GM21619 (cell line): ENCODE measurements at regions not wholly inside any gene's neighbourhood (a gene's known extent, or its start where the extent isn't known, plus 50 kb on each side); places are given as distances from the start of the nearest gene placed in this dataset.

Experiments used
- ATAC-seq: cut with Tn5 transposase; IDR thresholded peaks from one replicate; pipeline ENCODE4 v1.9.1; 2021; ENCODE audit not compliant: unreplicated experiment

DNA sequence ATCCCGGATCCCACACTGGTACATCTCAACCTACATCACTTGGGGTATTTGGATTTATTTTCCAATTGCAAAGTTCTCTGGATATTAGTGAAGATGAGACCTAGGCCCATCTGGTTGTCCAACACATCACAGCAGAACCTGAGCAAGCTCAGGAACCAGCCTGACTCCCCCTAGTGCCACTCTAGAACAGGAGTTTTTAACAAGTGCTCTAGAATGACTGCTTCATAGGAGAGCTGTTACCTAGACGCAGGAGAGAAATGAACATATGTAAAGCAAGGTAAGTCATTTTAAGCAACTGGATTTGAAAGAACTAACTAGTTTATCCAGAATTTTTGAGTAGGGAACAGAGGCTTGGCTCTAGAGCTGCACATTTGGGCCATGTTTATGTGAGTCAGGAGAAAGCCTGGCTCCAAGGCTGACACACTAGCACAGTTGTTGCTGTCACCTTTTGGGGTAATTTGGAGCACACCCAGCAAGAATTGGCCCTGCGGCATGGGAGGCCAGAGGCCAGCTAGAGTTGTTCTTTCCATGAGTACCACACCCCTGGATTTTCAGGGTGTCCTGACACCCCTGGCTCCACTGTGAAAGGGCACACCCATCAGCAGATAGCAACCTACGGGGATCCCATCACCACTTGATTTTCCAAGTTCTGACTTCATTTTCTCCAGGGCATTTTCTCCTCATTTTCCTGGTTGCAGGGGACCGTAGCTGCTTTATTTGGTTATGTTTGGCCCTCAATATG lies 110.9 kb upstream of the LPAR1 start:
- ATAC-seq, result peak; percentile 46

DNA sequence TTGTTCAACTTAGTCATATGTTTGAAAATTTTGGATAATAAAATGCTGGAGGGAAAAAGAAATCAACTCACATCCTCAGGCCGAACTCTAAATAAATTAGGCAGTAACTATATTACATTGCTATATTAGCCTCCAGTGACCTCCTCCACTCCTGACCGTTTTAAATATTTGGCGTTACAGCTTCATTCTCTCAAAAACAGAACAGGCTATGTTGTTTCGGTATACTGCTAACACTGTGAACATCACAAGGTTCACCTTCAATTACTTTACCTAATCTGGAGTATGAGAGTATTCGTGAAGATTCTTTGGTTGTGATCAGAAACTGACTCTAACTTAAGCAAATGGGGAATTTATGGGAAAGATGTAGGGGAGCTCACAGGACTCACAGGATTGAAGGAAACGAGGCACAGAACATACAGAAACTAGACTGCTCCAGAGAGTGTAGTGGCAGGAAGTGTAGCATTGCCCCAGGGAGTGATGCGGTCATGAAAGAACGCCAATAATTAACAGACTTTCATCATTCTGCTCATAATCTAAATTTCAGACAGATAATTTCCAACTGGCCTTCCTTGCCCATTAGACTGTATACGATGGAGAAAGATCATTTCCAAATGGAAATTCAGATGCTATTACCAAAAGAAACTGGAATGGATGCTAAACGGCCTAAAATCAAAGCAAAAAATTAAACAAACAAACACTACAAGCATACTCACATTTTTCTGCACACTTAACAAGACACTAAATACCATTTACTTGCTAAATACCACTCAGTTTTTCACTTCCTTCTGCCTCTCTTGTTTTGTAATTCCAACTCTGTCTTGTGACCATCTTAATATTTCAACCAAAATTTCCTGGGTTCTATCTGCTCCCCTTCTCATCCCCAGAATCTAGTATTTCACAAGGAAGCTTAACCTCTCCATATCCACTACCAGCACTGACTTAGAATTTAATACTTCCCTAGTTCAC lies 110.1 kb upstream of the LPAR1 start:
- ATAC-seq, result peak; percentile 81

DNA sequence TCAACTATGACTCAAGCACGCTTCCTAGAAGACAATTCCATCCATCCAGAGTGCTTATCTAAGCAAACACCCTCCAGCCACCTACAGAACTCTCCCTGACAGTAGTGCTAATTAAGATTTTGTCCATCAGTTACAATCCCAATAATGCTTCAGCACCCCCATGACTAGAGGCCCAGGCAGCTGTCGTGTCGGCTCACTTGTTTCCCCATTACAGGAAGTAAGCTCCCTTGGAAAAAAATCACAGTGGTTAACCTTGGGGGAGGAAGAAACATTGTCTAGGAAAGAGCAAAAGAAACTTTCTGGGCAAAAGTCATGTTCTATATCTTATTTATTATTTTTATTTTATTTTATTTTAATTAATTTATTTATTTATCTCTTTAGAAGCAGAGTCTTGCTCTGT lies 108.8 kb upstream of the LPAR1 start:
- no peak for ATAC-seq

DNA sequence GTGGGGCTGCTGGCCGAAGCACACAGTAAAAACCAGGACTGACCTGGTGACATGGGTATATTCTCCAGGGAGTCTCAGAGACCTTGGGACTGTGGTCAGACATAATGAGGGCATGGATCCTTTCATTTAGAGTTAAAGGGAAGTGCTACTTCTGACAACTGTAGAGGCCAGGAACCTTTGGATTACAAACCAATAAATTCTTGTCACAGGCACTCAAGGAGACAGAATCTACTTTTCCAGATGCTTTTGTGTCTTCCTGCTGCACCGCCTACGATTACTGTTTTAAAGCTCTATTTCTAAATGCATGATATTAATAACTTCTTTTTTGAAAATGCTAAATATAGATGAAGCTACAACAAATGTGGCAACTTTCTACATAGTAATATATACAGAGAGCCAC lies 106.5 kb upstream of the LPAR1 start:
- no peak for ATAC-seq

DNA sequence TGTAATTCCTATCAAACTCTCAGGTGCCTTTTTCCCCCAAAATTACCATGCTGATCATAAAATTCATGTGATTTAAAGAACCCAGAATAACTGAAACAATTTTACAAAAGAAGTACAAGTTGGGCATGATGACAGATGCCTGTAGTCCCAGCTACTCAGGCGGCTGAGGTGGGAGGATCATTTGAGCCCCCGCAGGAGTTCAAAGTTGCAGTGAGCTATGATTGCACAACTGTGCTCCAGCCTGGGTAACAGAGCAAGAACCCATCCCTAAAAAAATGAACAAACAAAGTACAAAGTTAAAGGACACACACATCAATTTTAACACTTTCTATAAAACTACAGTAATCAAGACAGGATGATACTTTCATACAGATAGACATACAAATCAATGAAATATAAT lies 97.9 kb upstream of the LPAR1 start:
- no peak for ATAC-seq

DNA sequence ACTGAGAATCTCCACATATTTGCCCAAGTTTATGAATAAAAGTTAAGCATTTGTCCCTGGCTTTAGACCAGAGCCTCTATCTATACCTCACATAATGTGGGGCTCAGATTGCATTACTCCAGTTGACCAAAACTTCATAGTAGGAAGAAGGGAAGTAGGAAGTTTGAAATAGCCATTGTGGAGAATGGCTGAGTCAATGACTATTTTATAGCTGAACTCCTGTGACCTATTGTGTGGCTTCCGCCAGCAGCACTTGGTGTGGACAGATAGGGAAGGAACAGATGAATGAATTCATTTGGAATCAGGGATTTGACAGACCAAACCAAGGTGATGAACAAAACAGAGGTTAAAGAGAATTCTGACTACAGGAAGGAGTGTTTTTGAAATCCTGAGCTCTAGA lies 92.9 kb upstream of the LPAR1 start:
- ATAC-seq, result no peak

DNA sequence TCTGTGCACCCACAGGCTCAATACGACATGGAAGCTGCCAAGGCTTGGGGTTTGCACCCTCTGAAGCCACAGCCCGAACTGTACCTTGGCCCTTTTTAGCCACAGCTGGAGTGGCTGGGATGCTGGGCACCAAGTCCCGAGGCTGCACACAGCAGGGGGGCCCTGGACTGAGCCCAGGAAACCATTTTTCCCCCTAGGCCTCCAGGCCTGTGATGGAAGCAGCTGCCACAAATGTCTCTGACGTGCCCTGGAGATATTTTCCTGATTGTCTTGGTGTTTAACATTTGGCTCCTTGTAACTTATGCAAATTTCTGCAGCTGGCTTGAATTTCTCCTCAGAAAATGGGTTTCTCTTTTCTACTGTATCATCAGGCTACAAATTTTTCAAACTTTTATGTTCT lies 82.3 kb upstream of the LPAR1 start:
- no peak for ATAC-seq

DNA sequence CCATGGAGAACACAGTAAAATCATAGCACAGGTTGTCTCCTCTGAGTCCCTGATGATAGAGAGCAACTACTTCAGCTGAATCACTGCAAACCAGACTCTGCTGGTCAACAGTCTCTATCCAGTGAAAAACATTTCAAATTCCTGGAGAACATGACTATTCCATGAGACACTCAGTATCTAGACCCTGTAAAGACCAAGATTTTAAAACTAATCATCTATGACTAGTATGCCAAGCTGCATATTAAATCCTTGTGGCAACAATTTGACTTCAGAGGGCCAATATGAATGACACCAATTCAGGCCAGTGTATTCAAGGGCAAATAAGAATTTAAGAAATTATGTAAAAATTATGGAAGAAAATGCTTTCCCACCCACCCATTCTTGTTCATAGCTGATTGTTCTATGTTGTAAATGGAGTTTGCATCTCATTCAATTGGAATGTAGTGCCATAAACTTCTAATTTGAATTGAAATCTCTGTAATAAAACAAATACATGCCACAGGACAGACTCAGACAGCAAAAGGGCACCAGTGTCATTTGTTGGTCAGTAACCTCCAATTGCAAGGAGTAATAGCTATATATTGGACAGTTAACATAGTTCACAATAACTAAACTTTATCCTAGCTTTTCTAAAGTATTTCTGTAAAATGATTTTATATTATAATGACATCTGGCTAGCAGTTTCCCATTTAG lies 80.1 kb upstream of the LPAR1 start:
- no peak for ATAC-seq

DNA sequence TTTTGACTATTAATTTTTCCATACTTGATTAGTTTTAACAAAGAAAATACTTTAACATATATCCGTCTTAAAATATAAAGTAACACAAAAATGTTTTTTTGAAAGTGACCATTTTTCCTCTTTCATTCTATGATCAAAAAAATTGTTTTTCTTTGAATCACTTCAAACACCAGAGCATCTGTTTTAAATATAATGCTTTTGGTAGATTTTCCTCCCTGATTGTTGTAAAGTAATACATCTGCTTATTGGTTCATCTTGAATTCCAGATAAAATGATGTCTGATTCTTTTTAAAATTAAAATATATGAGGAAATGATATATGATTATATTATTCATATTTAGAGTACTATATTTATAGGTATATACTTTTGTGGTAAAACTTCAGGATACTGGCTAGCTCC lies 76.2 kb upstream of the LPAR1 start:
- no peak for ATAC-seq

DNA sequence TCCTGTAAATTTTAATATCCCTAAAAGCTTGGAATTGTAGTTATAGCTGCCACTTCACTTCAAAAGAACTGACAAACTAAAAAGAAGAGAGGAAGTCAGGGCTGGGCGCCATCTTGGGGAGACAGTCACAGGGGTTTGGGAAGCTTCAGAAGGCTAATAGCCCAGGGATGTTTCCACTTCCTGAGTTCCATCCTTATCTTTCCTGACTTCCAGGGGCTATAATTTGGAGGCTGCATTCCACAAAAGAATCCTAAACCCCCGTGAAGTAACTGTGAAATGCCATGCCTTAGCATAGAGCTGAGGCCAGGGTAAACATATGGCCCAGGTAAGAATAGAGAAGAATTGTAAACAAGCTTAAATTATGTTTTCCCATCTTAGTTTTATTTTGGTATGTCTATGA lies 75.4 kb upstream of the LPAR1 start:
- no peak for ATAC-seq

DNA sequence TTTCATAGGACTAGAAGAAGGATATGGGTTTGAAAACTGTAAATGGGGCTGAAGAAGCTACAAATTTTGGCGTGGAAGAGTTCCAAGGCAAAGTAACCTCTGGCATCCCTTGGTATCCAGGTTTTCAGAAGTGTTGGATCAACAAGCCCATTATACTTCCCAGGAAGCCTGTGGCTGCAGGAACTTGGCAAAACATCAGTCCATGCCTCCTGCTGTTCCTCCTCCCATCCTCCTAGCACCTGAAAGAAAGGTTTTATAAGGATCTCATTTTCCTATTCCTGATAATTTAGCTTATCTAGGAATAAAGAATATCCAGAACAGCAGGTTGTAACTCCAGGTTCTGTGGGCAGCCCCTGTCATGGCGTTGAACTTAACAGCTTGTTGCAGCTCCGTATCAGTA lies 72.5 kb upstream of the LPAR1 start:
- ATAC-seq, result no peak

DNA sequence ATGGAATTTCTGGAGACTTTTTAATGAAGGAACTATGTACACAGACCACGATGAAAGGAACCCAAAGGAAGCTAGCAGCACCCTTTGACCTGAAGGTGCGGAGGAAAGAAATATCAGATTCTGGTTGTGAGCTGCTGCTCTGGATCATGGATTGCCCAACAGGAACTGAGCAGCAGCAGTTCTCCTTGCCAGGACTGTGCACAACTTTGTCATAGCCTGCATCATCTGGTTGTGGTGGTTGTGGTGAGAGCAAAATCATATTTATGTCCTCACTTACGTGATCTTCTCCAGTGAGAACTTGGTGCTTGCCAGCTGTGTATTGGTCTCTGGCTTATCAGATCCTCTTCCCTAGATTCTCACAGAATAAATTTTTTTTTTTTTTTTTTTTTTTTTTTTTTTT lies 70.7 kb upstream of the LPAR1 start:
- ATAC-seq, result no peak

DNA sequence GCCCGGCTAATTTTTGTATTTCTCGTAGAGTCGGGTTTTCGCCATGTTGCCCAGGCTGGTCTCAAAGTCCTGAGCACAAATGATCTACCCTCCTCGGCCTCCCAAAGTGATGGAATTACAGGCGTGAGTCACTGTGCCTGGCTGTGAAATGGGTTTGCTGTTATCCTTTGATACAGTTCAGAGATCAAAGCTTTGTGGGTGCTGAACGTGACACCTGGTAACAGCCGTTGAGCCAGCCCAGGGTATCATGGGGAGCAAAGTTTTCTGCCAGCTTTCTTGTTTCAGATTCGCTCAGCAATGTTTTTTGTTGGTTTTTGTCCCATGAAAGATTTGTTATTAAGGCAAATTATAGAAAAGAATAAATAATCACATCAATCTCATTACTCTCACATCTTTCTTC lies 68.9 kb upstream of the LPAR1 start:
- no peak for ATAC-seq

DNA sequence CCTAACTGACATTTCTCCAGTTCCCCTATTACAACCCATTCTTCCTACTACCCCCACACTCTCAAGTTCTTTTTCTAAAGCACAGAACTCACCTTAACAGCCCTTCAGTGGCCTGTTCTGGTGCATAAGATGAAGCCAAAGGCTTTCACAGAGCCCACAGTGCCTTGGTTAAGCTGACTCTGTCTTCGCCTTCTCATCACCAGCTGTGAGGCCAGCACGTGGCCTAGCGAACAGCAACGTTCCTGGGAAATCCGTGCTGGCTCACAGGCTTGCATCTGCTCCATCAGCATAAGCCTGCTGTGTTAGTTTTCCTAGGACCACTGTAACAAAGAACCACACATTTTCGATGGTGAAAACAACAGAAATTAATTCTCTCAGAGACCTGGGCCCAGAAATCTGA lies 67.9 kb upstream of the LPAR1 start:
- no peak for ATAC-seq

DNA sequence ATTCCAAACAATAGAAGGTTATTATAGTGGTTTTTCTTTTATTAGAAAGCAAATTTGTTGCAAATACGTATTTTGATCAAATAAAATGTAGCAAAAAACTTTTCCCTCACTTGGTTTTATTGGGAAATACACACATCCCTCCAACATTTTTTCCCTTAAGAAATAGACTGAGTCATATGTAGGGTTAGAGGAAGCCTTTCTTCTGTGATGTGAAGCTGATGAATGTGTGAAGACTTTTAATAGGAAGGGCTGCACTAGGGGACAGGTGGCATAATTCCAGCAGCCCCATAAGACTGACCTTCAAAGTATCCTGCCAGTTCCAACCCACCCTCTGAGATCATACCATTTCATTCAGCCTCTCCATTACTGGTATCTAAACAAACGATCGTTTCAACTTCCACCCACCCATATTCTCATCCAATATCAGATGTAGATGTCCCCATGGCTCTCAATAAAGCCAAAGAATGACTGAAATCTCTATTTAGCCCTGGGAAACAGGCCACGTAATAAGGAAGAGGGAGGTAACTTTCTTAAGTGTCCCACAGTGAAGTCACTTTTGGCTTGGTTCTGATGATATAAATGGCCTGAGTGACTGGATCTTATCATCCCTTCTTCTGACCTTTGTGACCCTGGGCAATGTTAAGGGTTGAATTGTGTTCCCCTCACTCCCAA lies 64.7 kb upstream of the LPAR1 start:
- ATAC-seq, result no peak

DNA sequence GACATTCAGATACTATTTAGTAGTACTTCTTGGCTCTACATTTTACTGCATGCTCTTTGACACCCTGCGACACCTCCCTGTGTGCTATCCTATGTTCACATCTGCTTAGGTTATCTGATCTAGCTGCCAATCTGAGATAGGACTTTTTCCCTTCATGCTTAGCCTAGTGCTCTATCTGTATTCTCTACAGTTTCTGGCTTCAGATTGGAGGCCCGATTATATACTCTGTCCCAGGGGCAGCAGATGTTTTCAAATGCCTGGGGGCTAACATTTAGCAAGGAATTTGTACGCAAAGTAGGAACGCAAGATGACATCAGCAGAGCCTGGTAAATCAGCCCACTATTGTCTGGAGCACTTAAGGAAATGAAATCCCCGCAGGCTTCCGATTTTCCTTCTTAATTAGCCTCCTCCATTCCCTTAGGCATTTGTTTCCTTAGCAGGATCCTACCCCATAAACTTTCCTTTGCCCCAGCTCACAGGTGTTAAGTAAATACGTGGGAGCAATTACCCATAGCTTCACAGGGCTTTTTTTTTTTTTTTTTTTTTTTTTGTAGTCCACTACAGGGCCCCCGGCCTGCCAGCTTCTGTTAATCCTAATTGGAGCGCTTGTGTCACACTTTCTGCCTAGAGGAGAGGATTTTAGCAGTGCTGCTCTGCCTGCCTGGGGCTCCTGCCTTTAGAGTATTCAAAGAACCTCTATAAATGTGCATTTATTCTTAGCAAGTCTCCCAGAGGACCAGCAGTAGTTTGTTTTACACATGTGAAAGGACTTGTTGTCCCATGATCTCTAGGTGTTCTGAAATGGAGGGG lies 61.1 kb upstream of the LPAR1 start:
- no peak for ATAC-seq

DNA sequence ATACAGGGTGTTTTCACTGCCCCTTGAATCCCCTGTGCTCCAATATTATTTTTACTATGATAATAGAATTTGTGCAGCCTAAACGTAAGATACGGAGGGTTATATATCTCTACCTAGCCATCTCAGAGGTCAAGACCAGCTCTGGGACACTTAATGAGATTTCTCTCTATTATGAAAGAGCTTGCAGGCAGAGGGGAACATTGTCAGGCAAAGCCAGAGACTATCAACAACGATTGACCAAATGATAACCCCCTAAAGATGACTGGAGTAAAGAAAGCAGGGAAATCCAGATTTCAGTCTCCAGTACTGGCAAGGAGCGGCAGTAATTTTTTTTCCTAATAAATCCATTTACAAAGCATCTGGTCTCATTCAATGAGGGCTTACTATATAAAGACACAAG lies 59.8 kb upstream of the LPAR1 start:
- no peak for ATAC-seq

DNA sequence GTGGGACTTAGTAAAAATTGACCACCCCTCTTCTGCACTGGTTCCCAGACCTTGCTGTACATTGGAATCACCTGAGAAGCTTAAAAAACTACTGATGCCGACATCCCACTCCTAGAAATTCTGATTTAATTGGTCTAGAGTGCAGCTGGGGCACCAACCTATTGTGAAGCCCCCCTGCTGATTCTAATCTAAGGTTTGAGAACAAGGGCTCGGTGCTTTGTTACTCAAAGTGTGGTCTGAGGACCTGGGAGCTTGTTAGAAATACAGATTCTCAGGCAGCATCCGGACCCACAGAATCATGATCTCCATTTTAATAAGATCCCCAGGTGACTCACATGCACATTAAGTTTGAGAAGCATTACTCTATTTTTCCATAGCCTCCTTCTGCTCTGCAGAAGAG lies 57.8 kb upstream of the LPAR1 start:
- no peak for ATAC-seq

DNA sequence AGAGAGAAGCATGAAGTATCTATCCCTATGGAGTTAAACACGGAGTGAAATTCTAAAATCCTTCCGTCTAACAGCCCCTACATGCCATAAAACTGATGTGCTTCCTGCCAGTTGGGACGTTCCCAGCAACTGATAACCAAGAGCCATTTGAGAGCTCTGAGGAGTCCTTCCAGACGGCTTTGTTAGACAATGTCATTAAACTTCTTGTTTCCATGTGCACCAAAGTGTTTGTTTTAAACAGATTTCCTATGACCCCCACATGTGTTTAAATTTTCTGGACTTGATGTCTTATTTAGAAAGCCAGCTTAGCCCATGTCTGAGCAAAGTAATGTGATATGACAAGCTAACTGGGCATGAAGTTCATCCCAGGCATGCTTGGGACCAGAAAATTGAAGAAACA lies 57.2 kb upstream of the LPAR1 start:
- ATAC-seq, result no peak

DNA sequence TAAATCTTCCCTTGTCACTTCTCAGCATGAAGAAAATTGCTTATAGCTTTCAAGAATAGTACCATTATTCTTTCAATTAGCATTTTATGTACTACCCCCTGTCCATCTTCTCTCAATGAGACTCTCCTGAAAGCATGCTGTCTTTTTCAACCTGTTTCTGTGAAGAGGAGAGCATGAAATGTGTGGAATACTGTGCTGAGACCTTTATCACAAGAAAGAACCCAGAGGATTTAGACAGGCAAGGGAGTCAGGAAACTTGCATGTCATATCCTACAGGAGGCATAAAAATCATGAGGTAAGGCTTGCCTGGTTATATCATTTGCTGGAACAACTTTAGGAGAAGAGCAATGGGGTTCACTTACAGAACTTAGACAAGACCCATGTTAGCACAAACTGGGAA lies 56.7 kb upstream of the LPAR1 start:
- ATAC-seq, result no peak
